Islet precursor cell (in vitro differentiated cells): ENCODE measurements at regions not wholly inside any gene's neighbourhood (a gene's known extent, or its start where the extent isn't known, plus 50 kb on each side); places are given as distances from the start of the nearest gene placed in this dataset.

Experiments
- DNase-seq: peaks from one replicate; pipeline ENCODE4 v3.0.0-alpha.2; 2018

GRCh38 chr9:103802068-103802467 is 292.0 kb upstream of the SMC2 start:
- no peak for DNase-seq

GRCh38 chr9:103803245-103803644 is 290.9 kb upstream of the SMC2 start:
- no peak for DNase-seq

- no peak for DNase-seq
These were observed 289.9 kb upstream of the SMC2 start for GRCh38 chr9:103804077-103804735.

GRCh38 chr9:103809745-103810144 is 284.4 kb upstream of the SMC2 start:
- DNase-seq, result no peak

GRCh38 chr9:103811462-103811861 is 282.6 kb upstream of the SMC2 start:
- DNase-seq, result no peak

- DNase-seq, result no peak
These were observed 278.0 kb upstream of the SMC2 start for GRCh38 chr9:103816146-103816545.

GRCh38 chr9:103819936-103820335 is 274.2 kb upstream of the SMC2 start:
- no peak for DNase-seq

GRCh38 chr9:103821115-103821514 is 273.0 kb upstream of the SMC2 start:
- no peak for DNase-seq

- no peak for DNase-seq
These were observed 256.2 kb upstream of the SMC2 start for GRCh38 chr9:103837940-103838339.

GRCh38 chr9:103839197-103839596 is 254.9 kb upstream of the SMC2 start:
- DNase-seq, result no peak

- DNase-seq, result no peak
These were observed 226.2 kb upstream of the SMC2 start for GRCh38 chr9:103867886-103868285.

GRCh38 chr9:103872811-103873210 is 221.3 kb upstream of the SMC2 start:
- DNase-seq, result no peak

- no peak for DNase-seq
These were observed 212.7 kb upstream of the SMC2 start for GRCh38 chr9:103881419-103881818.

GRCh38 chr9:103889989-103890388 is 204.1 kb upstream of the SMC2 start:
- no peak for DNase-seq

- no peak for DNase-seq
These were observed 199.9 kb upstream of the SMC2 start for GRCh38 chr9:103894184-103894583.

- DNase-seq, result no peak
These were observed 195.6 kb upstream of the SMC2 start for GRCh38 chr9:103898550-103898949.

GRCh38 chr9:103899866-103900265 is 194.2 kb upstream of the SMC2 start:
- no peak for DNase-seq

- DNase-seq, result no peak
These were observed 193.6 kb upstream of the SMC2 start for GRCh38 chr9:103900466-103900865.

- DNase-seq, result no peak
These were observed 191.8 kb upstream of the SMC2 start for GRCh38 chr9:103902263-103902662.

GRCh38 chr9:103904242-103904641 is 189.9 kb upstream of the SMC2 start:
- no peak for DNase-seq

GRCh38 chr9:103913899-103914298 is 180.2 kb upstream of the SMC2 start:
- DNase-seq, result no peak

GRCh38 chr9:103919605-103920209 is 174.4 kb upstream of the SMC2 start:
- no peak for DNase-seq

GRCh38 chr9:103928442-103928841 is 165.7 kb upstream of the SMC2 start:
- DNase-seq, result no peak

- no peak for DNase-seq
These were observed 153.0 kb upstream of the SMC2 start for GRCh38 chr9:103941104-103941503.

- DNase-seq, result no peak
These were observed 151.9 kb upstream of the SMC2 start for GRCh38 chr9:103942200-103942599.
